NB4 (cell line): ENCODE measurements at regions not wholly inside any gene's neighbourhood (a gene's known extent, or its start where the extent isn't known, plus 50 kb on each side); places are given as distances from the start of the nearest gene placed in this dataset.
"Not testable (repeated sequence)": the region's sequence is repeated elsewhere in the genome, so short reads cannot be mapped to it uniquely, and the experiment has no call there.

Source experiments
- DNase-seq: peaks from one replicate; pipeline ENCODE4 v3.0.0; 2010; ENCODE audit warnings: low read depth
- H3K4me3 ChIP-seq: one replicate; pipeline ENCODE4 v1.5.1; 2011; ENCODE audit warnings: mild to moderate bottlenecking, low read depth, low read length, moderate library complexity
- CTCF ChIP-seq: IDR thresholded peaks from one replicate; pipeline ENCODE4 v1.5.1; 2012; ENCODE audit warnings: low read depth, low read length
- MAX ChIP-seq: IDR thresholded peaks from 2 replicates; pipeline ENCODE4 v1.6.1; 2011; ENCODE audit warnings: low read depth, low read length
- MYC ChIP-seq: IDR thresholded peaks from 2 replicates; pipeline ENCODE4 v1.6.1; 2011; ENCODE audit warnings: low read depth, low read length
- POLR2A ChIP-seq: IDR thresholded peaks from 2 replicates; pipeline ENCODE4 v1.6.1; 2011; ENCODE audit warnings: mild to moderate bottlenecking; ENCODE audit not compliant: insufficient read length; ENCODE audit errors: extremely low read depth

GRCh38 chr6:122276637-122277036 lies 122.8 kb upstream of the HSF2 start:
- no peak overlapping the region for H3K4me3 ChIP-seq
- DNase-seq: no peak
- TF ChIP-seq CTCF (no peak), MAX (no peak), MYC (no peak), POLR2A (no peak)

GRCh38 chr6:122280105-122281021 lies 119.1 kb upstream of the HSF2 start:
- not testable (repeated sequence) for DNase-seq, H3K4me3 ChIP-seq

GRCh38 chr6:122283884-122284283 lies 115.6 kb upstream of the HSF2 start:
- no peak for DNase-seq
- no peak overlapping the region for H3K4me3 ChIP-seq
- TF ChIP-seq MYC (no peak), MAX (no peak), CTCF (no peak), POLR2A (no peak)

- TF ChIP-seq POLR2A (no peak), MAX (no peak), MYC (no peak), CTCF (no peak)
- H3K4me3 ChIP-seq: no peak overlapping the region
- no peak for DNase-seq
Observed at GRCh38 chr6:122284848-122285247, 114.6 kb upstream of the HSF2 start.

- H3K4me3 ChIP-seq: no peak overlapping the region
- DNase-seq: no peak
- TF ChIP-seq CTCF (no peak), POLR2A (no peak), MAX (no peak)
Observed at GRCh38 chr6:122285292-122285913, 114.0 kb upstream of the HSF2 start.

- TF ChIP-seq POLR2A (no peak), MAX (no peak), CTCF (no peak), MYC (no peak)
- DNase-seq: no peak
- H3K4me3 ChIP-seq: no peak overlapping the region
Observed at GRCh38 chr6:122286512-122286911, 112.9 kb upstream of the HSF2 start.
